Activated CD8-positive, alpha-beta T cell treated with anti-CD3 and anti-CD28 coated beads for 36 hours (primary cell): ENCODE measurements at regions not wholly inside any gene's neighbourhood (a gene's known extent, or its start where the extent isn't known, plus 50 kb on each side); places are given as distances from the start of the nearest gene placed in this dataset.

Experiments used
- ATAC-seq: fragments of 200-7000 bp; cut with Tn5 transposase; one replicate; pipeline ENCODE4 v1.10.0; 2021; ENCODE audit warnings: mild to moderate bottlenecking, moderate library complexity
- CTCF ChIA-PET: fragments of 350-600 bp; sonication (Branson Sonifier 250); formaldehyde crosslinking; loops from one replicate; lab custom pipeline; 2021; ENCODE audit warnings: antibody characterized with exemption; lab: Charles Lee
- POLR2A ChIA-PET: fragments of 350-600 bp; sonication (Branson Sonifier 250); formaldehyde crosslinking; loops from one replicate; lab custom pipeline; 2021; ENCODE audit warnings: antibody characterized with exemption; lab: Charles Lee
- DNase-seq: peaks from one replicate; pipeline ENCODE4 v3.0.0-alpha.2; 2020
- H3K27ac Mint-ChIP-seq: one replicate; pipeline ENCODE4 v1.8.0; 2021; ENCODE audit warnings: mild to moderate bottlenecking, mixed read lengths
- H3K27me3 Mint-ChIP-seq: one replicate; pipeline ENCODE4 v1.8.0; 2021; ENCODE audit warnings: mixed read lengths
- H3K36me3 Mint-ChIP-seq: one replicate; pipeline ENCODE4 v1.8.0; 2021; ENCODE audit warnings: low read depth, mixed read lengths
- H3K4me1 Mint-ChIP-seq: one replicate; pipeline ENCODE4 v1.8.0; 2021; ENCODE audit warnings: low read depth, mixed read lengths
- H3K4me3 Mint-ChIP-seq: one replicate; pipeline ENCODE4 v1.8.0; 2021; ENCODE audit warnings: mild to moderate bottlenecking, moderate library complexity, mixed read lengths
- H3K9me3 Mint-ChIP-seq: one replicate; pipeline ENCODE4 v1.8.0; 2021; ENCODE audit warnings: mixed read lengths
- CTCF ChIP-seq: fragments of 200-600 bp; IDR thresholded peaks from one replicate; pipeline ENCODE4 v1.8.0; 2022; ENCODE audit warnings: antibody characterized with exemption, mild to moderate bottlenecking
- intact Hi-C: fragments of 100-400 bp; cut with micrococcal nuclease; formaldehyde crosslinking; loops from one replicate; pipeline ENCODE4 v1.10.0; 2022

DNA sequence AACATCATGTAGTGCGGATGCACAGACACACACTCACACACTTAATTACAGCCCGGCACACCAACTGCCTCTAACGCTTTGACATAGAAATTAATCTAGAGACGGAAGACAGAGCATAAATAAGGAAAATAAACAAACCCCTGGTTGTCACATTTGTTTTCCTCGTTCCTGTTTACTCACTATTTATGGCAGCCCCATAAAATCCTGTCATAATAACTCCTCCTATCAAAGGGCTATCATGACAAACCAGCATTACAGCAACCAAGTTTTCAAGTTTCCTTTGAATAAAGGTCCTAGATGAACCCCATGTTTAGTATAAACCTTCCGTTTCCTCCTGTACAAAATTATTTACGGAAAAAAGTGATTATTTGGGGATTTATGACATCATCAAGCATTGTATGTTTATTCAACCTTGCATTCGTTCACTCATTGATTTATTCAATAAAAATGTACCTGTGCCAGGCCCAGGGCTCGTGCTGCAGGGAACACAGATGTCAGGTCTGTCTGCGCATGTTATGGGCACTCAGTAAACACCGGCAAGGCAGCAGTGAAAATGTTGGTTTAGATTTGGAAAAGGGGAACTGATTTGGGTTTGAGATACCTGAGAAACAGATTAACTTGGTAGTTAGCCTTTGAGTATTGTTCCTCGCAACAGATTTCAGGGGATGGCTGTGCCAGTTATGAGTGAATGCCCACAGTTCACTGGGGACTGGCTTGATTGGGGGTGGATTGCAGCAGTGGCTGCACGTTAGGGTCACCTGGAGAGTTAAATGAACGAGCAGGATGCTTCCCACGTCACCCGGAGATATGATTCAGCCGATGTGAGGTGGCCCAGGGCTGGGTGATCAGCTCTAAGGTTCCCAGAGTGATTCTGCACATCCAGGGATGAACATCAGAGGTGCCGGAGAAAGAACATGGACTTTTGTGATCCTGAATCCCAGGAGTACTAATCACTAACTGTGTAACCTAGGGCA lies 295.3 kb upstream of the FOXQ1 start:
- DNase-seq (no peak), ATAC-seq (no peak)
- peaks cover 1% of the 10 kb centered on the region for H3K9me3 Mint-ChIP-seq
- H3K4me1 Mint-ChIP-seq, result no peaks in the 10 kb centered on the region
- peaks cover 6% of the 10 kb centered on the region for H3K27me3 Mint-ChIP-seq
- H3K36me3 Mint-ChIP-seq, result no peaks in the 10 kb centered on the region
- intact Hi-C loops, result no loop called here
- TF ChIP-seq CTCF, result no peak
- CTCF ChIA-PET, result no interaction called here
- no peak overlapping the region for H3K27ac Mint-ChIP-seq
- POLR2A ChIA-PET, result no interaction called here
- H3K4me3 Mint-ChIP-seq, result no peak overlapping the region

DNA sequence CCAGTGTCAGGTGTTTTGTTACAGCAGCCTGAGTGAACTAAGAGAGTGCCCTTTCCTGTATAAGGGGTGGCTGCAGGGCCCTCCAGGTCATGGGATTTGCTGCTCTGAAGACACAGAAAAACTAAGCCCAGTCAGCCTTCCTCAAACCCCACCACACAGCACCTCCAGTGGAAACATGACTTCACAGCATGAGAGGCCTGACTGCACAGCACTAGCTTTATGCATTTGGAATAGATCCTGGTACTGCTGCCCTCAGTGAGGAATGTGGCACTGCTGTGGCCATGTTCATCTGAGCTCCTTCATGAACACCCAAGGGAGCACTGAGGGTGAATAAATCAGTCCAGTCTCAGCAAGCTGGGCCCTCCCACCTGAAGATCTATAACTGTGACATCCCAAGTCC lies 296.1 kb upstream of the FOXQ1 start:
- no peak for ATAC-seq
- TF ChIP-seq CTCF, result no peak

DNA sequence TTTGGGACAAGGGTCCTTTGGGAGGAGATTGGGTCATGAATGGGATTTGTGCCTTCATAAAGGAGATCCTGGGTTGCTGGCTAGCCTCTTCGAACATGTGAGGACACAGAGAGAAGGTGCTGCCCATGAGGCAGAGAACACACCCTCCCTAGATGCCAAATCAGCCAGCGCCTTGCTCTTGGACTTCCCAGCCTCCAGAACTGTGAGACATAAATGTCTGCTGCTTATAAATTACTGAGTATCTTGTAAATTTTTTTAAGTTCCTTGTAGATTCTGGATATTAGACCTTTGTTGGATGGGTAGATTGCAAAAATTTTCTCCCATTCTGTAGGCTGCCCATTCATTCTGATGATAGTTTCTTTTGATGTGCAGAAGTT lies 297.5 kb upstream of the FOXQ1 start:
- Mint-ChIP-seq H3K4me3 (no peak overlapping the region), H3K36me3 (no peaks in the 10 kb centered on the region), H3K9me3 (no peaks in the 10 kb centered on the region), H3K4me1 (no peaks in the 10 kb centered on the region), H3K27ac (no peak overlapping the region), H3K27me3 (peaks cover 6% of the 10 kb centered on the region)
- POLR2A ChIA-PET, result no interaction called here
- CTCF ChIA-PET, result no interaction called here
- intact Hi-C loops, result no loop called here
- no peak for TF ChIP-seq CTCF
- ATAC-seq (no peak), DNase-seq (no peak)

More for the DNA sequence above, 296.1 kb upstream of the FOXQ1 start:
- intact Hi-C loops, result no loop called here
- H3K27me3 Mint-ChIP-seq, result peaks cover 6% of the 10 kb centered on the region
- no peak overlapping the region for H3K27ac Mint-ChIP-seq
- no peak for DNase-seq
- H3K4me3 Mint-ChIP-seq, result no peak overlapping the region
- POLR2A ChIA-PET, result no interaction called here
- H3K36me3 Mint-ChIP-seq, result no peaks in the 10 kb centered on the region
- no peaks in the 10 kb centered on the region for H3K4me1 Mint-ChIP-seq
- no peaks in the 10 kb centered on the region for H3K9me3 Mint-ChIP-seq
- CTCF ChIA-PET, result no interaction called here

DNA sequence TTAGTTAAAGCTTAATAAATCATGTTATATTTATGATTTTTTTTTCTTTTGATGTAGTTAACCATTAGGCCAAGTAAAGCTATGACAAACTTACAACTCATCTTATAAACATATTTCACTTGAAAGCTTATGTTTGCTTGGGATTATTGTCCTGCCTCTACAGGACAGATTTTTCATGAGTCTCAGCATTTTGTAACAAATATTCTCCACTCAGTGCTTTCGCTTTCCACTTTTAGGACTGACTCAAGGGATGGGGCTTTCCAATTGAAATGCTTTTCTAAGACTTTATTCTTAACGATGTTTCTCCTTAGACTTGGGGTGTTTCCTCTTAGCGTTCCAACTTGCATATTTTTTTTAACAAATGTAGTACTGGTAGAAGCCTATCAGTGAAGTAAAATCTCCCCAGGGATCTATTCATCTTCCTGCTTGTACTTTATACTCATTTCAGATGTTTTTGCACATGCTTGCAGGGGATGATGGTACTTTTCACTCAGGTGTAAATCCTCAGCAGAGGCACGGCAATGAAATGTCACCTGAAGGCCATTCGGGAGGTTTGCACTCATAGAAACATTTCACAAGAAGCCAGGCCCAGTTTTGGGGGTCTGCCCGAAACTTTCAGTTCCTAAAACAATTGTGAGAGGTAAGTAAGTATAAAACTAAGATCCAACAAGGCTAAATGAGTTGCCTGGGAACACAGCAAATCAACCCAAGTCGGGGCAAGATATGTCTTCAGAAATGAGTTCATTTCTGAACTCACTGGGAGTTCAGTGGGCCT lies 298.1 kb upstream of the FOXQ1 start:
- Mint-ChIP-seq H3K4me1 (no peaks in the 10 kb centered on the region), H3K9me3 (no peaks in the 10 kb centered on the region), H3K36me3 (no peaks in the 10 kb centered on the region), H3K27me3 (peaks cover 6% of the 10 kb centered on the region), H3K4me3 (no peak overlapping the region), H3K27ac (no peak overlapping the region)
- POLR2A ChIA-PET, result no interaction called here
- no peak for TF ChIP-seq CTCF
- ATAC-seq, result no peak
- no peak for DNase-seq
- CTCF ChIA-PET, result no interaction called here
- intact Hi-C loops, result no loop called here

GRCh38 chr6:1009103-1009502 lies 302.8 kb upstream of the FOXQ1 start:
- ChIA-PET POLR2A (no interaction called here), CTCF (no interaction called here)
- ATAC-seq (no peak), DNase-seq (no peak)
- Mint-ChIP-seq H3K27me3 (peaks cover 7% of the 10 kb centered on the region), H3K27ac (no peak overlapping the region), H3K4me1 (no peaks in the 10 kb centered on the region), H3K36me3 (no peaks in the 10 kb centered on the region), H3K4me3 (no peak overlapping the region), H3K9me3 (no peaks in the 10 kb centered on the region)
- TF ChIP-seq CTCF, result no peak
- intact Hi-C loops, result no loop called here
